Endodermal cell (in vitro differentiated cells): ENCODE measurements at regions not wholly inside any gene's neighbourhood (a gene's known extent, or its start where the extent isn't known, plus 50 kb on each side); places are given as distances from the start of the nearest gene placed in this dataset.

Experiments
- DNase-seq: peaks from one replicate; pipeline ENCODE4 v3.0.0-alpha.2; 2017
- H3K27ac ChIP-seq: 2 replicates; pipeline ENCODE4 v1.5.1; 2013; ENCODE audit warnings: mild to moderate bottlenecking, low read depth, low read length, moderate library complexity
- H3K27me3 ChIP-seq: 2 replicates; pipeline ENCODE4 v1.6.1; 2013; ENCODE audit warnings: mild to moderate bottlenecking, low read length, moderate library complexity; ENCODE audit not compliant: insufficient read depth, control insufficient read depth, poor library complexity, severe bottlenecking
- H3K36me3 ChIP-seq: 2 replicates; pipeline ENCODE4 v1.7.0; 2013; ENCODE audit warnings: mild to moderate bottlenecking, low read length, moderate library complexity; ENCODE audit not compliant: control insufficient read depth, insufficient read depth
- H3K4me1 ChIP-seq: one replicate; pipeline ENCODE4 v1.7.0; 2013; ENCODE audit warnings: low read length; ENCODE audit not compliant: control insufficient read depth, insufficient read depth
- H3K4me3 ChIP-seq: 2 replicates; pipeline ENCODE4 v1.5.1; 2013; ENCODE audit warnings: mild to moderate bottlenecking, low read length, moderate library complexity
- H3K9ac ChIP-seq: 2 replicates; pipeline ENCODE4 v1.6.1; 2013; ENCODE audit warnings: mild to moderate bottlenecking, low read length, moderate library complexity; ENCODE audit not compliant: poor library complexity, severe bottlenecking; ENCODE audit errors: extremely low read depth
- H3K9me3 ChIP-seq: 2 replicates; pipeline ENCODE4 v1.6.1; 2013; ENCODE audit warnings: mild to moderate bottlenecking, low read length, moderate library complexity; ENCODE audit not compliant: control insufficient read depth
- H3K27ac Mint-ChIP-seq: 2 replicates; pipeline ENCODE4 v1.8.0; 2020; ENCODE audit warnings: mixed read lengths
- H3K27me3 Mint-ChIP-seq: 2 replicates; pipeline ENCODE4 v1.8.0; 2021; ENCODE audit warnings: mild to moderate bottlenecking, mixed read lengths; ENCODE audit not compliant: insufficient read depth
- H3K36me3 Mint-ChIP-seq: 2 replicates; pipeline ENCODE4 v1.8.0; 2020; ENCODE audit warnings: low read depth, mixed read lengths
- H3K4me1 Mint-ChIP-seq: 2 replicates; pipeline ENCODE4 v1.8.0; 2020; ENCODE audit warnings: mixed read lengths
- H3K4me3 Mint-ChIP-seq: 2 replicates; pipeline ENCODE4 v1.8.0; 2020; ENCODE audit warnings: mild to moderate bottlenecking, moderate library complexity, mixed read lengths
- H3K9me3 Mint-ChIP-seq: 2 replicates; pipeline ENCODE4 v1.8.0; 2020; ENCODE audit warnings: mild to moderate bottlenecking, mixed read lengths
- CTCF ChIP-seq: fragments of 200-600 bp; sonication (generic); conservative IDR thresholded peaks from 2 replicates; pipeline ENCODE4 v1.5.0; 2021; ENCODE audit warnings: antibody characterized with exemption, mild to moderate bottlenecking
- WGBS, 2 experiments: methylation state at CpG; one replicate each; pipeline versions ENCODE4 v1.1.5 to v1.1.7; 2013; ENCODE audit warnings: missing lambda C conversion rate in 2 of 2, mixed read lengths in 1 of 2; ENCODE audit not compliant: insufficient coverage in 1 of 2, insufficient read length in 1 of 2; 5-methylcytosine and 5-hydroxymethylcytosine counted together

- H3K27ac ChIP-seq = no peak overlapping the region
- no CpG with 5 or more reads among the region's 1 CpG for WGBS, 2 experiments
- Mint-ChIP-seq H3K27ac (no peak overlapping the region), H3K27me3 (no peaks in the 10 kb centered on the region), H3K4me3 (no peak overlapping the region), H3K36me3 (no peaks in the 10 kb centered on the region), H3K4me1 (no peaks in the 10 kb centered on the region), H3K9me3 (no peaks in the 10 kb centered on the region)
- no peak for DNase-seq
- H3K9me3 ChIP-seq = peaks cover 5% of the 10 kb centered on the region
- H3K4me1 ChIP-seq = no peaks in the 10 kb centered on the region
- no peak for TF ChIP-seq CTCF
- H3K27me3 ChIP-seq = no peaks in the 10 kb centered on the region
- H3K36me3 ChIP-seq = no peaks in the 10 kb centered on the region
- no peak overlapping the region for H3K4me3 ChIP-seq
- no peak overlapping the region for H3K9ac ChIP-seq
Observed at GRCh38 chr4:124803641-124804040, 91.1 kb upstream of the ANKRD50 start.

GRCh38 chr4:124803026-124803425 lies 90.5 kb upstream of the ANKRD50 start:
- WGBS, 2 experiments = 89 to 100% methylated on average over 1 of the region's 1 CpG
- H3K4me1 Mint-ChIP-seq = no peaks in the 10 kb centered on the region
- H3K9ac ChIP-seq = no peak overlapping the region
- no peaks in the 10 kb centered on the region for H3K27me3 ChIP-seq
- H3K36me3 ChIP-seq = no peaks in the 10 kb centered on the region
- H3K4me3 Mint-ChIP-seq = no peak overlapping the region
- H3K4me1 ChIP-seq = no peaks in the 10 kb centered on the region
- no peaks in the 10 kb centered on the region for H3K9me3 Mint-ChIP-seq
- H3K4me3 ChIP-seq = no peak overlapping the region
- H3K36me3 Mint-ChIP-seq = no peaks in the 10 kb centered on the region
- no peak overlapping the region for H3K27ac Mint-ChIP-seq
- no peak for TF ChIP-seq CTCF
- no peaks in the 10 kb centered on the region for H3K27me3 Mint-ChIP-seq
- H3K27ac ChIP-seq = no peak overlapping the region
- H3K9me3 ChIP-seq = peaks cover 5% of the 10 kb centered on the region
- DNase-seq = no peak

- H3K36me3 ChIP-seq = no peaks in the 10 kb centered on the region
- Mint-ChIP-seq H3K27me3 (no peaks in the 10 kb centered on the region), H3K9me3 (no peaks in the 10 kb centered on the region), H3K4me1 (no peaks in the 10 kb centered on the region), H3K36me3 (no peaks in the 10 kb centered on the region), H3K4me3 (no peak overlapping the region), H3K27ac (no peak overlapping the region)
- no peak overlapping the region for H3K27ac ChIP-seq
- no peak for DNase-seq
- H3K9ac ChIP-seq = no peak overlapping the region
- no peaks in the 10 kb centered on the region for H3K9me3 ChIP-seq
- WGBS, 2 experiments = 87% methylated on average over 3 of the region's 3 CpGs; no CpG with 5 or more reads in 1 of the 2 experiments
- no peak for TF ChIP-seq CTCF
- no peak overlapping the region for H3K4me3 ChIP-seq
- no peaks in the 10 kb centered on the region for H3K4me1 ChIP-seq
- no peaks in the 10 kb centered on the region for H3K27me3 ChIP-seq
Observed at GRCh38 chr4:124797223-124797622, 84.7 kb upstream of the ANKRD50 start.
